Muscle of leg (tissue), 3 donors: ENCODE measurements at regions not wholly inside any gene's neighbourhood (a gene's known extent, or its start where the extent isn't known, plus 50 kb on each side); places are given as distances from the start of the nearest gene placed in this dataset.

Experiments used
- DNase-seq: peaks from one replicate; pipeline ENCODE4 v3.0.0; 2013
- H3K27ac ChIP-seq: one replicate; pipeline ENCODE4 v1.5.1; 2013; ENCODE audit warnings: mild to moderate bottlenecking, low read length, control low read depth
- H3K27me3 ChIP-seq: one replicate; pipeline ENCODE4 v1.6.1; 2013; ENCODE audit warnings: low read length; ENCODE audit not compliant: control insufficient read depth, insufficient read depth
- H3K36me3 ChIP-seq: one replicate; pipeline ENCODE4 v1.6.1; 2013; ENCODE audit warnings: low read length; ENCODE audit not compliant: control insufficient read depth, insufficient read depth
- H3K4me1 ChIP-seq: one replicate; pipeline ENCODE4 v1.6.1; 2013; ENCODE audit warnings: low read length; ENCODE audit not compliant: control insufficient read depth, insufficient read depth
- H3K4me3 ChIP-seq: one replicate; pipeline ENCODE4 v1.5.1; 2013; ENCODE audit warnings: low read length, control low read depth
- H3K9me3 ChIP-seq: replicated peaks from 2 replicates; pipeline ENCODE4 v1.6.1; 2013; ENCODE audit warnings: low read depth, low read length; ENCODE audit not compliant: control insufficient read depth
- WGBS: methylation state at CpG from one replicate; pipeline ENCODE4 v1.1.5; 2013; ENCODE audit warnings: missing lambda C conversion rate; ENCODE audit not compliant: insufficient coverage; 5-methylcytosine and 5-hydroxymethylcytosine counted together

GRCh38 chr1:38137164-38137563, 90.6 kb upstream of the POU3F1 start:
- peaks cover 68% of the 10 kb centered on the region for H3K27me3 ChIP-seq
- WGBS, result 80% methylated on average over 1 of the region's 3 CpGs
- no peaks in the 10 kb centered on the region for H3K9me3 ChIP-seq
- peaks cover 81% of the 10 kb centered on the region for H3K4me1 ChIP-seq
- H3K4me3 ChIP-seq, result no peak overlapping the region
- H3K36me3 ChIP-seq, result no peaks in the 10 kb centered on the region
- no peak overlapping the region for H3K27ac ChIP-seq
- no peak for DNase-seq

GRCh38 chr1:38135625-38136414, 89.2 kb upstream of the POU3F1 start:
- no peaks in the 10 kb centered on the region for H3K9me3 ChIP-seq
- H3K27me3 ChIP-seq, result peaks cover 59% of the 10 kb centered on the region
- H3K4me3 ChIP-seq, result no peak overlapping the region
- peaks cover 83% of the 10 kb centered on the region for H3K4me1 ChIP-seq
- 17% methylated on average over 18 of the region's 24 CpGs for WGBS
- peak; percentile 56 for DNase-seq
- H3K27ac ChIP-seq, result no peak overlapping the region
- H3K36me3 ChIP-seq, result no peaks in the 10 kb centered on the region

GRCh38 chr1:38134294-38134755, 87.7 kb upstream of the POU3F1 start:
- Histone ChIP-seq H3K4me1 (peaks cover 70% of the 10 kb centered on the region), H3K4me3 (no peak overlapping the region), H3K9me3 (no peaks in the 10 kb centered on the region)

GRCh38 chr1:38133756-38134155, 87.2 kb upstream of the POU3F1 start:
- 2% methylated on average over 21 of the region's 27 CpGs for WGBS
- no peak overlapping the region for H3K27ac ChIP-seq
- no peak overlapping the region for H3K4me3 ChIP-seq
- no peaks in the 10 kb centered on the region for H3K36me3 ChIP-seq
- peaks cover 52% of the 10 kb centered on the region for H3K27me3 ChIP-seq
- no peak for DNase-seq
- peaks cover 64% of the 10 kb centered on the region for H3K4me1 ChIP-seq
- H3K9me3 ChIP-seq, result no peaks in the 10 kb centered on the region

More at GRCh38 chr1:38134294-38134755, 87.7 kb upstream of the POU3F1 start:
- 8% methylated on average over 21 of the region's 22 CpGs for WGBS
- Histone ChIP-seq H3K27me3 (peaks cover 52% of the 10 kb centered on the region), H3K27ac (no peak overlapping the region), H3K36me3 (no peaks in the 10 kb centered on the region)
- peak; percentile 35 for DNase-seq

- no peak overlapping the region for H3K27ac ChIP-seq
- WGBS, result 40% methylated on average over 4 of the region's 7 CpGs
- peaks cover 50% of the 10 kb centered on the region for H3K27me3 ChIP-seq
- peaks cover 60% of the 10 kb centered on the region for H3K4me1 ChIP-seq
- no peaks in the 10 kb centered on the region for H3K9me3 ChIP-seq
- H3K4me3 ChIP-seq, result no peak overlapping the region
- no peaks in the 10 kb centered on the region for H3K36me3 ChIP-seq
- DNase-seq, result no peak
Observed at GRCh38 chr1:38133304-38133703, 86.7 kb upstream of the POU3F1 start.

- peaks cover 48% of the 10 kb centered on the region for H3K27me3 ChIP-seq
- H3K4me1 ChIP-seq, result peaks cover 53% of the 10 kb centered on the region
- no peaks in the 10 kb centered on the region for H3K9me3 ChIP-seq
- H3K4me3 ChIP-seq, result no peak overlapping the region
- H3K27ac ChIP-seq, result no peak overlapping the region
- no peaks in the 10 kb centered on the region for H3K36me3 ChIP-seq
- 74% methylated on average over 6 of the region's 6 CpGs for WGBS
- DNase-seq, result no peak
Observed at GRCh38 chr1:38132681-38133080, 86.1 kb upstream of the POU3F1 start.

GRCh38 chr1:38131024-38131585, 84.5 kb upstream of the POU3F1 start:
- no peak overlapping the region for H3K27ac ChIP-seq
- H3K4me3 ChIP-seq, result no peak overlapping the region
- peaks cover 41% of the 10 kb centered on the region for H3K4me1 ChIP-seq
- WGBS, result 70% methylated on average over 5 of the region's 6 CpGs
- no peak for DNase-seq
- peaks cover 33% of the 10 kb centered on the region for H3K27me3 ChIP-seq
- H3K9me3 ChIP-seq, result no peaks in the 10 kb centered on the region
- H3K36me3 ChIP-seq, result no peaks in the 10 kb centered on the region

GRCh38 chr1:38129971-38130370, 83.4 kb upstream of the POU3F1 start:
- Histone ChIP-seq H3K27me3 (peaks cover 23% of the 10 kb centered on the region), H3K4me3 (no peak overlapping the region), H3K9me3 (no peaks in the 10 kb centered on the region), H3K4me1 (peaks cover 31% of the 10 kb centered on the region), H3K27ac (no peak overlapping the region), H3K36me3 (no peaks in the 10 kb centered on the region)
- no peak for DNase-seq
- WGBS, result 63% methylated on average over 2 of the region's 2 CpGs

- no peak overlapping the region for H3K27ac ChIP-seq
- H3K27me3 ChIP-seq, result peaks cover 18% of the 10 kb centered on the region
- WGBS, result 100% methylated on average over 2 of the region's 5 CpGs
- no peak for DNase-seq
- H3K9me3 ChIP-seq, result no peaks in the 10 kb centered on the region
- H3K4me1 ChIP-seq, result peaks cover 26% of the 10 kb centered on the region
- H3K4me3 ChIP-seq, result no peak overlapping the region
- H3K36me3 ChIP-seq, result no peaks in the 10 kb centered on the region
Observed at GRCh38 chr1:38129473-38129872, 82.9 kb upstream of the POU3F1 start.

GRCh38 chr1:38128926-38129453, 82.4 kb upstream of the POU3F1 start:
- Histone ChIP-seq H3K4me1 (peaks cover 21% of the 10 kb centered on the region), H3K27me3 (peaks cover 13% of the 10 kb centered on the region), H3K9me3 (no peaks in the 10 kb centered on the region), H3K36me3 (no peaks in the 10 kb centered on the region), H3K4me3 (no peak overlapping the region), H3K27ac (no peak overlapping the region)
- no peak for DNase-seq
- 74% methylated on average over 4 of the region's 9 CpGs for WGBS
